Loucy (cell line): ENCODE measurements at regions not wholly inside any gene's neighbourhood (a gene's known extent, or its start where the extent isn't known, plus 50 kb on each side); places are given as distances from the start of the nearest gene placed in this dataset.

Source experiments
- H2AFZ ChIP-seq: fragments of 200-600 bp; sonication (generic); 2 replicates; pipeline ENCODE4 v1.6.0; 2016; ENCODE audit warnings: antibody characterized with exemption, mild to moderate bottlenecking, low read length, moderate library complexity
- H3F3A ChIP-seq: fragments of 200-600 bp; 2 replicates; pipeline ENCODE4 v1.6.0; 2016; ENCODE audit warnings: antibody characterized with exemption, low read depth, mild to moderate bottlenecking
- H3K27me3 ChIP-seq: fragments of 200-600 bp; sonication (generic); 2 replicates; pipeline ENCODE4 v1.6.1; 2014; ENCODE audit warnings: low read length, mild to moderate bottlenecking; ENCODE audit not compliant: insufficient read depth, poor library complexity, severe bottlenecking
- H3K36me3 ChIP-seq: fragments of 200-600 bp; sonication (generic); 2 replicates; pipeline ENCODE4 v1.6.1; 2016; ENCODE audit warnings: low read length; ENCODE audit not compliant: insufficient read depth
- H3K4me1 ChIP-seq: fragments of 200-600 bp; sonication (generic); 2 replicates; pipeline ENCODE4 v1.5.1; 2014; ENCODE audit warnings: low read length, mild to moderate bottlenecking; ENCODE audit not compliant: insufficient read depth, poor library complexity, severe bottlenecking
- H3K4me2 ChIP-seq: fragments of 200-600 bp; sonication (generic); 2 replicates; pipeline ENCODE4 v1.6.0; 2014; ENCODE audit warnings: antibody characterized with exemption, low read length, low read depth, mild to moderate bottlenecking; ENCODE audit not compliant: poor library complexity, severe bottlenecking
- H3K4me3 ChIP-seq: fragments of 200-600 bp; sonication (generic); 2 replicates; pipeline ENCODE4 v1.5.1; 2014; ENCODE audit warnings: low read length, mild to moderate bottlenecking, mixed read lengths; ENCODE audit not compliant: poor library complexity, severe bottlenecking
- H3K79me2 ChIP-seq: fragments of 200-600 bp; sonication (generic); 2 replicates; pipeline ENCODE4 v1.6.1; 2014; ENCODE audit warnings: low read length; ENCODE audit not compliant: insufficient read depth
- H3K9ac ChIP-seq: fragments of 200-600 bp; sonication (generic); 2 replicates; pipeline ENCODE4 v1.6.0; 2014; ENCODE audit warnings: mild to moderate bottlenecking, low read depth, low read length, moderate library complexity; ENCODE audit not compliant: poor library complexity, severe bottlenecking
- H3K9me2 ChIP-seq: fragments of 200-600 bp; sonication (generic); replicated peaks from 2 replicates; pipeline ENCODE4 v1.6.1; 2016; ENCODE audit warnings: low read depth, low read length, mixed read lengths
- H3K9me3 ChIP-seq: fragments of 200-600 bp; sonication (generic); 2 replicates; pipeline ENCODE4 v1.6.1; 2014; ENCODE audit warnings: mild to moderate bottlenecking, antibody characterized with exemption, low read length, low read depth; ENCODE audit not compliant: insufficient read depth
- H4K20me1 ChIP-seq: fragments of 200-600 bp; sonication (generic); 2 replicates; pipeline ENCODE4 v1.6.0; 2014; ENCODE audit warnings: antibody characterized with exemption, low read length, mild to moderate bottlenecking; ENCODE audit not compliant: insufficient read depth, poor library complexity, severe bottlenecking
- CTCF ChIP-seq: fragments of 200-600 bp; sonication (generic); conservative IDR thresholded peaks from 2 replicates; pipeline ENCODE4 v1.5.1; 2014; ENCODE audit warnings: mild to moderate bottlenecking, antibody characterized with exemption, low read length
- EZH2phosphoT487 ChIP-seq: fragments of 200-600 bp; IDR thresholded peaks from 2 replicates; pipeline ENCODE4 v1.6.1; 2018; ENCODE audit warnings: antibody characterized with exemption, mild to moderate bottlenecking, moderate library complexity, borderline replicate concordance

- no peaks in the 10 kb centered on the region for H3K27me3 ChIP-seq
- H3K79me2 ChIP-seq, result no peaks in the 10 kb centered on the region
- no peak for TF ChIP-seq CTCF
- no peak for TF ChIP-seq EZH2phosphoT487
- no peak overlapping the region for H2AFZ ChIP-seq
- H3K9me3 ChIP-seq, result no peaks in the 10 kb centered on the region
- no peaks in the 10 kb centered on the region for H4K20me1 ChIP-seq
- no peaks in the 10 kb centered on the region for H3F3A ChIP-seq
- no peak overlapping the region for H3K4me3 ChIP-seq
- H3K4me1 ChIP-seq, result no peaks in the 10 kb centered on the region
- no peaks in the 10 kb centered on the region for H3K9me2 ChIP-seq
- H3K36me3 ChIP-seq, result no peaks in the 10 kb centered on the region
- no peak overlapping the region for H3K4me2 ChIP-seq
- H3K9ac ChIP-seq, result no peak overlapping the region
These were observed 1045.0 kb upstream of the DDX18 start for GRCh38 chr2:116769514-116769913.

- Histone ChIP-seq H3K9me2 (no peaks in the 10 kb centered on the region), H3K79me2 (no peaks in the 10 kb centered on the region), H4K20me1 (no peaks in the 10 kb centered on the region), H2AFZ (no peak overlapping the region), H3K4me2 (no peak overlapping the region), H3K9ac (no peak overlapping the region), H3K9me3 (no peaks in the 10 kb centered on the region), H3K4me3 (no peak overlapping the region), H3F3A (no peaks in the 10 kb centered on the region), H3K36me3 (no peaks in the 10 kb centered on the region), H3K27me3 (no peaks in the 10 kb centered on the region), H3K4me1 (no peaks in the 10 kb centered on the region)
- no peak for TF ChIP-seq CTCF
- TF ChIP-seq EZH2phosphoT487, result no peak
These were observed 1037.9 kb upstream of the DDX18 start for GRCh38 chr2:116776556-116776955.

GRCh38 chr2:116787848-116788247 is 1026.6 kb upstream of the DDX18 start:
- Histone ChIP-seq H3K9me2 (no peaks in the 10 kb centered on the region), H3F3A (no peaks in the 10 kb centered on the region), H3K79me2 (no peaks in the 10 kb centered on the region), H3K27me3 (no peaks in the 10 kb centered on the region), H3K9me3 (no peaks in the 10 kb centered on the region), H3K9ac (no peak overlapping the region), H3K4me2 (no peak overlapping the region), H3K36me3 (no peaks in the 10 kb centered on the region), H2AFZ (no peak overlapping the region), H4K20me1 (no peaks in the 10 kb centered on the region), H3K4me3 (no peak overlapping the region), H3K4me1 (no peaks in the 10 kb centered on the region)
- TF ChIP-seq EZH2phosphoT487, result no peak
- TF ChIP-seq CTCF, result no peak
